AG04450 (cell line): ENCODE measurements at regions not wholly inside any gene's neighbourhood (a gene's known extent, or its start where the extent isn't known, plus 50 kb on each side); places are given as distances from the start of the nearest gene placed in this dataset.

ENCODE experiments used
- CTCF ChIA-PET: fragments of 300-600, 350-600 bp; formaldehyde crosslinking; extraction: SDS; loops from one replicate; lab custom pipeline; 2022; ENCODE audit warnings: antibody characterized with exemption, inconsistent platforms; lab: Charles Lee
- POLR2A ChIA-PET: fragments of 350-600 bp; formaldehyde crosslinking; extraction: SDS; loops from one replicate; lab custom pipeline; 2021; ENCODE audit warnings: antibody characterized with exemption, inconsistent platforms; lab: Yijun Ruan, JAX
- DNase-seq: peaks from one replicate; pipeline ENCODE4 v3.0.0-alpha.2; 2011; ENCODE audit warnings: low read depth, low spot score
- H3K27ac ChIP-seq: one replicate; pipeline ENCODE4 v1.5.1; 2012; ENCODE audit warnings: low read depth, low read length, control low read depth
- H3K27me3 ChIP-seq: one replicate; pipeline ENCODE4 v1.6.0; 2012; ENCODE audit warnings: low read length; ENCODE audit not compliant: control insufficient read depth, insufficient read depth
- H3K4me3 ChIP-seq: 2 replicates; pipeline ENCODE4 v1.5.1; 2011; ENCODE audit warnings: mild to moderate bottlenecking, low read depth, low read length, control low read depth
- H3K9me3 ChIP-seq: 2 replicates; pipeline ENCODE4 v1.5.1; 2012; ENCODE audit warnings: low read length; ENCODE audit not compliant: control insufficient read depth, insufficient read depth
- CTCF ChIP-seq: IDR thresholded peaks from 2 replicates; pipeline ENCODE4 v1.5.1; 2011; ENCODE audit warnings: low read depth, low read length, control low read depth, inconsistent platforms

- DNase-seq = no peak
- H3K4me3 ChIP-seq = no peak overlapping the region
- H3K27me3 ChIP-seq = peaks cover 2% of the 10 kb centered on the region
- no peaks in the 10 kb centered on the region for H3K9me3 ChIP-seq
- ChIA-PET POLR2A (no interaction called here), CTCF (no interaction called here)
- no peak for TF ChIP-seq CTCF
- H3K27ac ChIP-seq = no peak overlapping the region
Measured at GRCh38 chr14:56708704-56709103, 101.6 kb downstream of the OTX2 start.

- POLR2A ChIA-PET = no interaction called here
- DNase-seq = no peak
- H3K9me3 ChIP-seq = no peaks in the 10 kb centered on the region
- H3K27me3 ChIP-seq = no peaks in the 10 kb centered on the region
- no peak for TF ChIP-seq CTCF
- H3K4me3 ChIP-seq = no peak overlapping the region
- no peak overlapping the region for H3K27ac ChIP-seq
- CTCF ChIA-PET = no interaction called here
Measured at GRCh38 chr14:56703947-56704346, 106.3 kb downstream of the OTX2 start.

GRCh38 chr14:56702515-56702914 is 107.8 kb downstream of the OTX2 start:
- Histone ChIP-seq H3K9me3 (no peaks in the 10 kb centered on the region), H3K27me3 (no peaks in the 10 kb centered on the region), H3K27ac (no peak overlapping the region), H3K4me3 (no peak overlapping the region)
- no peak for TF ChIP-seq CTCF
- POLR2A ChIA-PET = no interaction called here
- CTCF ChIA-PET = no interaction called here
- DNase-seq = no peak
